B cell (primary cell): ENCODE measurements at regions not wholly inside any gene's neighbourhood (a gene's known extent, or its start where the extent isn't known, plus 50 kb on each side); places are given as distances from the start of the nearest gene placed in this dataset.
"Not testable (repeated sequence)": the region's sequence is repeated elsewhere in the genome, so short reads cannot be mapped to it uniquely, and the experiment has no call there.

ENCODE experiments used
- ATAC-seq: fragments of 200-7000 bp; cut with Tn5 transposase; one replicate; pipeline ENCODE4 v1.10.0; 2021; ENCODE audit warnings: low read depth, mild to moderate bottlenecking, moderate number of reproducible peaks, moderate library complexity
- CTCF ChIA-PET: fragments of 350-600 bp; sonication (Branson Sonifier 250); formaldehyde crosslinking; loops from one replicate; lab custom pipeline; 2021; ENCODE audit warnings: antibody characterized with exemption, inconsistent platforms; lab: Charles Lee
- POLR2A ChIA-PET: fragments of 350-600 bp; sonication (Branson Sonifier 250); formaldehyde crosslinking; loops from one replicate; lab custom pipeline; 2021; ENCODE audit warnings: antibody characterized with exemption; lab: Charles Lee
- DNase-seq: peaks from one replicate; pipeline ENCODE4 v3.0.0; 2013
- H2AFZ ChIP-seq: 2 replicates; pipeline ENCODE4 v1.6.1; 2012; ENCODE audit warnings: mild to moderate bottlenecking, low read depth, low read length; ENCODE audit not compliant: insufficient read depth, poor library complexity, severe bottlenecking
- H3K27ac ChIP-seq, 2 donors: 1 replicate in 1 of 2; 2 replicates in 1 of 2; pipeline ENCODE4 v1.5.1; 2012 to 2013; ENCODE audit warnings: low read length in 2 of 2, mild to moderate bottlenecking in 2 of 2, moderate library complexity in 1 of 2
- H3K27me3 ChIP-seq, 4 experiments: fragments of 200-600 bp in 1 of 4; sonication (generic) in 1 of 4; replicated peaks in 1 of 4; 1 replicate in 2 of 4; 2 replicates in 2 of 4; pipeline versions ENCODE4 v1.6.1 to v1.7.0; 2013 to 2016; ENCODE audit warnings: low read length in 3 of 4, mild to moderate bottlenecking in 2 of 4, mixed read lengths in 1 of 4, moderate library complexity in 1 of 4; ENCODE audit not compliant: insufficient read depth in 4 of 4, control insufficient read depth in 3 of 4; ENCODE audit errors: control extremely low read depth in 1 of 4
- H3K36me3 ChIP-seq, 2 experiments: replicated peaks in 1 of 2; 1 replicate in 1 of 2; 2 replicates in 1 of 2; pipeline versions ENCODE4 v1.6.1 to v1.7.1; 2013; ENCODE audit warnings: low read length in 1 of 2; ENCODE audit not compliant: insufficient read depth in 2 of 2, control insufficient read depth in 1 of 2; ENCODE audit errors: control extremely low read depth in 1 of 2, extremely low read depth in 1 of 2
- H3K4me1 ChIP-seq, 2 donors: fragments of 200-600 bp in 1 of 2; sonication (generic) in 1 of 2; 1 replicate in 1 of 2; 2 replicates in 1 of 2; pipeline versions ENCODE4 v1.5.1 to v1.6.1; 2013 to 2017; ENCODE audit warnings: low read length in 2 of 2; ENCODE audit not compliant: control insufficient read depth in 2 of 2, insufficient read depth in 2 of 2
- H3K4me2 ChIP-seq: replicated peaks from 2 replicates; pipeline ENCODE3; 2012; ENCODE audit warnings: mild to moderate bottlenecking, low read depth, low read length; ENCODE audit not compliant: poor library complexity, severe bottlenecking
- H3K4me3 ChIP-seq, 5 experiments: fragments of 200-600 bp in 1 of 5; sonication (generic) in 1 of 5; 1 replicate in 3 of 5; 2 replicates in 2 of 5; pipeline versions ENCODE4 v1.5.1 to v1.7.0; 2011 to 2016; ENCODE audit warnings: low read length in 4 of 5, mild to moderate bottlenecking in 4 of 5, low read depth in 2 of 5, control low read depth in 1 of 5, moderate library complexity in 1 of 5; ENCODE audit not compliant: insufficient read depth in 1 of 5; ENCODE audit errors: control extremely low read depth in 1 of 5, extremely low read depth in 1 of 5
- H3K79me2 ChIP-seq: fragments of 200-600 bp; sonication (generic); one replicate; pipeline ENCODE4 v1.6.0; 2016; ENCODE audit warnings: low read length; ENCODE audit not compliant: control insufficient read depth, insufficient read depth
- H3K9ac ChIP-seq: fragments of 200-600 bp; sonication (generic); 2 replicates; pipeline ENCODE4 v1.6.1; 2017; ENCODE audit warnings: mild to moderate bottlenecking, low read length, moderate library complexity
- H3K9me3 ChIP-seq, 3 donors: one replicate each; pipeline versions ENCODE4 v1.6.1 to v1.7.1; 2013; ENCODE audit warnings: low read length in 2 of 3; ENCODE audit not compliant: control insufficient read depth in 2 of 3, insufficient read depth in 1 of 3; ENCODE audit errors: control extremely low read depth in 1 of 3
- H4K20me1 ChIP-seq: 2 replicates; pipeline ENCODE4 v1.6.0; 2012; ENCODE audit warnings: mild to moderate bottlenecking, low read length; ENCODE audit not compliant: insufficient read depth, control insufficient read depth, poor library complexity, severe bottlenecking
- H3K27ac Mint-ChIP-seq: one replicate; pipeline ENCODE4 v1.8.0; 2021; ENCODE audit warnings: mixed read lengths
- H3K27me3 Mint-ChIP-seq: one replicate; pipeline ENCODE4 v1.8.0; 2021; ENCODE audit warnings: mixed read lengths
- H3K4me1 Mint-ChIP-seq: one replicate; pipeline ENCODE4 v1.8.0; 2021; ENCODE audit warnings: mixed read lengths
- H3K4me3 Mint-ChIP-seq: one replicate; pipeline ENCODE4 v1.8.0; 2021; ENCODE audit warnings: mixed read lengths
- H3K9me3 Mint-ChIP-seq: one replicate; pipeline ENCODE4 v1.8.0; 2022; ENCODE audit warnings: mixed read lengths; ENCODE audit not compliant: insufficient read depth
- CTCF ChIP-seq: fragments of 200-600 bp; IDR thresholded peaks from one replicate; pipeline ENCODE4 v1.8.0; 2022; ENCODE audit warnings: antibody characterized with exemption, mild to moderate bottlenecking
- EZH2 ChIP-seq: IDR thresholded peaks from 2 replicates; pipeline ENCODE4 v1.6.1; 2012; ENCODE audit warnings: borderline replicate concordance, low read depth, mild to moderate bottlenecking, moderate library complexity, low read length; ENCODE audit not compliant: insufficient read depth, poor library complexity, severe bottlenecking
- WGBS: methylation state at CpG from one replicate; pipeline ENCODE4 v1.1.5; 2013; ENCODE audit warnings: missing lambda C conversion rate; ENCODE audit not compliant: insufficient coverage; 5-methylcytosine and 5-hydroxymethylcytosine counted together
- intact Hi-C: fragments of 100-400 bp; cut with micrococcal nuclease; formaldehyde crosslinking; loops from one replicate; pipeline ENCODE4 v1.10.0; 2022

DNA sequence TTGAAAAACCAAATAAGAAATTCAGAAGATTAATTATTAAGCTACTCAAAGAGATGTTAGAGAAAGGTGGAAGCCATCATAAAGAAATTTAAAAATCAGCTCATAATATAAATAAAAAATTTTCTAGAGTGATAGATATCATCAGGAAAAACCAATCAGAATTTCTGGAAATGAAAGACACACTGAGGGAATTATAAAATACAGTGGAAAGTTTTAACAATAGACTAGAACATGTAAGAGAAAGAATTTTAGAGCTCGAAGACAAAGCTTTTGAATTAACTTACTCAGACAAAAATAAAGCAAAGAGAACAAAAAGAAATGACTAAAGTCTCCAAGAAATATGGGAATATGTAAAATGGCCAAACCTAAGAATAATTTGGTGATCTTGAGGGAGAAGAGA is 1926.9 kb upstream of the RAG2 start:
- TF ChIP-seq EZH2 (no peak), CTCF (no peak)
- no peaks in the 10 kb centered on the region for H3K79me2 ChIP-seq
- DNase-seq (no peak), ATAC-seq (no peak)
- no peaks in the 10 kb centered on the region for H3K4me1 ChIP-seq
- no CpG with 5 or more reads among the region's 1 CpG for WGBS
- CTCF ChIA-PET: no interaction called here
- Mint-ChIP-seq H3K4me3 (no peak overlapping the region), H3K9me3 (peaks cover 4% of the 10 kb centered on the region), H3K27me3 (no peaks in the 10 kb centered on the region), H3K4me1 (no peaks in the 10 kb centered on the region), H3K27ac (no peak overlapping the region)
- no peak overlapping the region for H3K4me2 ChIP-seq
- no peaks in the 10 kb centered on the region for H3K36me3 ChIP-seq
- no peak overlapping the region for H3K27ac ChIP-seq
- intact Hi-C loops: no loop called here
- H3K27me3 ChIP-seq: no peaks in the 10 kb centered on the region
- no peak overlapping the region for H3K4me3 ChIP-seq
- no peak overlapping the region for H3K9ac ChIP-seq
- H2AFZ ChIP-seq: no peak overlapping the region
- no peaks in the 10 kb centered on the region for H4K20me1 ChIP-seq
- H3K9me3 ChIP-seq: peaks cover 0 to 4% (median 0%) of the 10 kb centered on the region in 3 donors
- POLR2A ChIA-PET: no interaction called here

DNA sequence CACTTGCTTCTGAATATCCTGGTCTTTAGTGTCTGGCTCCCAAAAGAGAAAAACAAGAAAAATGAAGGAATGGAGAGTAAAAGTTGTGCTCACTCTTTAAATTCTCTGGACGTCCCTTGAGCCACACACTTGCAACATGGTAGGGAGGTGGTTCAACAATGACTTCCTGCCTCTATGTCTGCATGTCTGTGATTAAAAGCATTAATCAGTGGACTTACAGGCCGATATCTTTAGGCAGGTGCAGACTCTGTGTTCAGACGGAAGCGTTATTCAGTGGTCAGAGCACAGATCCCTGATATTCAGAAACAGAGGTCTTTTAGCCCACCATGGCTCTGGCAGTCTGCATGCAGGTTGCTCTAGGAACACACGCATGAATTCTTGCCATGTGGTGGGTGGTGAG is 1920.0 kb upstream of the RAG2 start:
- Histone ChIP-seq H3K4me1 (no peaks in the 10 kb centered on the region), H3K27me3 (no peaks in the 10 kb centered on the region), H3K9me3 (no peaks in the 10 kb centered on the region), H3K79me2 (no peaks in the 10 kb centered on the region), H4K20me1 (no peaks in the 10 kb centered on the region), H3K36me3 (no peaks in the 10 kb centered on the region), H3K4me2 (no peak overlapping the region), H3K9ac (no peak overlapping the region), H3K27ac (no peak overlapping the region), H2AFZ (no peak overlapping the region), H3K4me3 (no peak overlapping the region)
- Mint-ChIP-seq H3K4me1 (no peaks in the 10 kb centered on the region), H3K4me3 (no peak overlapping the region), H3K27me3 (no peaks in the 10 kb centered on the region), H3K27ac (no peak overlapping the region), H3K9me3 (no peaks in the 10 kb centered on the region)
- ATAC-seq: no peak
- ChIA-PET CTCF (no interaction called here), POLR2A (no interaction called here)
- intact Hi-C loops: no loop called here
- 95% methylated on average over 4 of the region's 5 CpGs for WGBS
- DNase-seq: no peak
- no peak for TF ChIP-seq CTCF
- TF ChIP-seq EZH2: no peak

- H3K4me3 ChIP-seq, H3K27me3 ChIP-seq, H3K9me3 Mint-ChIP-seq, ATAC-seq, H4K20me1 ChIP-seq, H3K27me3 Mint-ChIP-seq, POLR2A ChIA-PET, DNase-seq, H3K4me2 ChIP-seq, H3K36me3 ChIP-seq, H3K27ac Mint-ChIP-seq, H3K27ac ChIP-seq, H3K4me1 ChIP-seq, H3K4me3 Mint-ChIP-seq, H3K9me3 ChIP-seq, H3K9ac ChIP-seq, H2AFZ ChIP-seq, H3K4me1 Mint-ChIP-seq, H3K79me2 ChIP-seq, intact Hi-C loops, CTCF ChIA-PET: not testable (repeated sequence)
- no CpG with 5 or more reads among the region's 3 CpGs for WGBS
These were observed 1914.8 kb upstream of the RAG2 start for GRCh38 chr11:38512830-38513229.
